WI38 (cell line): ENCODE measurements at regions not wholly inside any gene's neighbourhood (a gene's known extent, or its start where the extent isn't known, plus 50 kb on each side); places are given as distances from the start of the nearest gene placed in this dataset.

Experiments
- H3K4me3 ChIP-seq: 2 replicates; pipeline ENCODE4 v1.5.1; 2011; ENCODE audit warnings: low read depth, mild to moderate bottlenecking, control low read depth, low read length
- TF ChIP-seq, protein P1 (sequence below): IDR thresholded peaks from 2 replicates; pipeline ENCODE4 v1.5.1; 2012; ENCODE audit warnings: low read depth, mild to moderate bottlenecking, control low read depth, low read length

DNA sequence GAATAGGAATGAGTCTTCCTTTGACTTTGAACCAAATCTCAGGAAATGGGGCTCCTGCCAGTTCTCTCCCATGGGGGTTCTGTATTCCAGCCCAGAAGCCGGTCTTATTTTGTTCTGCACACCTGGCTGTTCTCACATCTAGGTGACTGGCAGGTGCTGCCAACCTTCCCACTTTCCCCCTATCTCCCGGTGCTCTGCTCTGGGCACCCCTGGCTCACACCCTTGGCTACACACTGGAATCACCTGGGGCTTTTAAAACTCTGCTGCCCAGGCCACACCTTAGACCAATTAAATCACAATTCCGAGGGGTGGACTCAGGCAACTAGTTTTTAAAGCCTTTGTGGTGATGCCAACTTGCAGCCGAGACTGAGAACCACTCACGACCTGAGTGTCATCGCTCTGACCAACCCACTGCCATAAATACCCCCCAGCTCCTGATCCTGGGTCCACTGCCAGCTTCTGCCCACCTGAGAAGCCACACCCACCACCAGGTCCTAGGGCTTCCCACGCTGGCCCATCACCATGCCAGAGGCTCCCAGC is 69.2 kb downstream of the KCNF1 start:
- TF ChIP-seq, protein P1, sequence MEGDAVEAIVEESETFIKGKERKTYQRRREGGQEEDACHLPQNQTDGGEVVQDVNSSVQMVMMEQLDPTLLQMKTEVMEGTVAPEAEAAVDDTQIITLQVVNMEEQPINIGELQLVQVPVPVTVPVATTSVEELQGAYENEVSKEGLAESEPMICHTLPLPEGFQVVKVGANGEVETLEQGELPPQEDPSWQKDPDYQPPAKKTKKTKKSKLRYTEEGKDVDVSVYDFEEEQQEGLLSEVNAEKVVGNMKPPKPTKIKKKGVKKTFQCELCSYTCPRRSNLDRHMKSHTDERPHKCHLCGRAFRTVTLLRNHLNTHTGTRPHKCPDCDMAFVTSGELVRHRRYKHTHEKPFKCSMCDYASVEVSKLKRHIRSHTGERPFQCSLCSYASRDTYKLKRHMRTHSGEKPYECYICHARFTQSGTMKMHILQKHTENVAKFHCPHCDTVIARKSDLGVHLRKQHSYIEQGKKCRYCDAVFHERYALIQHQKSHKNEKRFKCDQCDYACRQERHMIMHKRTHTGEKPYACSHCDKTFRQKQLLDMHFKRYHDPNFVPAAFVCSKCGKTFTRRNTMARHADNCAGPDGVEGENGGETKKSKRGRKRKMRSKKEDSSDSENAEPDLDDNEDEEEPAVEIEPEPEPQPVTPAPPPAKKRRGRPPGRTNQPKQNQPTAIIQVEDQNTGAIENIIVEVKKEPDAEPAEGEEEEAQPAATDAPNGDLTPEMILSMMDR = no peak
- no peak overlapping the region for H3K4me3 ChIP-seq

DNA sequence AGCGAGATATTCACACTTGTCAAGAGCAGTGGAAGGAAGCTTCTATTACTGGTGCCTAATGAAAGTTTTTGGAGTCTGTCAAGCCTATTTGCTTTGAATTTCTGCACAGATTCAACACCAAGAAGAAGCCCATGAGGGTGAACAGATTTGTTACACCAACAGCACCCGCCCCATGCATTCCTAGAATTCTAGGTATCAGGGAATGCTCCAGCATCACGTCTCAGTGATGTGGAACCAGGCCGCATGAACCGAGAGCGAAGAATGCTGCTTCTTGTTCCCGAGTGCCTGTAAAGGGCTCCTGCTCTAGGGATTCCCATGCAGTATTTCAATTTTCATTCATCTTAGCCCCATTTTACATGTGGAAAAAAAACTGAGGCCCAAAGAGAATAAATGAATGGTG is 69.7 kb downstream of the KCNF1 start:
- no peak overlapping the region for H3K4me3 ChIP-seq
- TF ChIP-seq, protein P1 = no peak

DNA sequence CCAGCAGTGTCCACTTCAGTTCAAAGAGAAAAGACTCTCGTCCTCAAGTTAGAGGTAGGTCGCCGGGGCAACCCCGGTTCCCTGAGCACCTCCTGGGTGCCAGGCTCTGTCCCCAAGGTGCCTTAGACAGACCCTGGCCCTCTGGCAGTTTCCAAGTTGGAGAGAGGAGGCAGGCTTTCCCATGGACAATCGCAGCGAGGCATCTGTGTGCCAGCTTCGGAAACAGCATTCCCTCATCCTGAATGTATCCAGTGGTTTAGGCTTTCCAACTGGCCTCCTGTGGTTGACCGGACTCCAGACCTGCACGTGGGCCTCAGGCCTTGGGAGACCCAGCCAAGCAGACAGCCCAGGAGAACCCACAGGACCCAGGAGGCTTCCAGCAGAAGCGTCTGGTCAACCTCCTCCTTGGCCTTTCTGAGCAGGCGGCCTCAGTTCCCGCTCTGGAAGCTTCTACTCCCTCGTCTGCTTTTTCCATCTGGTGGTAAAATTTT is 70.3 kb downstream of the KCNF1 start:
- TF ChIP-seq, protein P1 = no peak

DNA sequence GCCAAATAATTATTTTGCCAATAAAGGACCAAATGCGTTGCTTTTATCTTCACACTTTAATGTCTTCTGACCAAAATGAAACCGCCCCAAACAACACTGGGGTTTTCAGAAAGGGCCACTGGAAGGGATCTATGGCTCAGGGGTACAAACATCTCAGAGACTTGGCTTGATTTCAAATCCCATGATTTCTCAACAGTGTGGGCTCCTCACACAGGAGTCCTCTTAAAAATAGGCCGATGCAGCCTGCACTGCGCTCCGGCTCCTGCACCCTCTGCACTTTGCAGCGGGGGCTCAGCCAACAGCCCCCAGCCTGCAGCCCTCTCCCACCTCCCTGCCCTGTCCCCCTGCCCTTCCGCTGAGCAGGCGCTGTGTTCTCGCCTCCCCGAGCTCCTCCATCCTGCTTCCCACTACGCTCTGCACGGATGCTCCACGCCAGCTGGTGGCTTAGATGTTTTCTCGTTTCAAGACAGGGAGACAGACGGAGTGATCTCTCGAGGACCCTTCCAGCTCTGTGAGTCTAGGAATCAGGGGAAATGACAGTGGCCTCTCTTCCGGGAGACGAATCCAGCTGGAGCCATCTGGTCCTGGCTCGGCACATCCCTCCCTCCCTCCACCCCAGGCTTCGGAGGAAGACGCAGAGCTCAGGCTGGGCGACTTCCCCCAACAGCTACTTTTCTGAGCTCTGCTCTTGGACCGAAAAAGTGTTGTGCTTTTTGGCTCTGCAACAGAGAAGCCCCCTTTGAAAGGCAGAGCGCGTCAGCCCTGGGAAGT is 71.4 kb downstream of the KCNF1 start:
- TF ChIP-seq, protein P1 = no peak
- no peak overlapping the region for H3K4me3 ChIP-seq

More for the DNA sequence above, 70.3 kb downstream of the KCNF1 start:
- H3K4me3 ChIP-seq = no peak overlapping the region

DNA sequence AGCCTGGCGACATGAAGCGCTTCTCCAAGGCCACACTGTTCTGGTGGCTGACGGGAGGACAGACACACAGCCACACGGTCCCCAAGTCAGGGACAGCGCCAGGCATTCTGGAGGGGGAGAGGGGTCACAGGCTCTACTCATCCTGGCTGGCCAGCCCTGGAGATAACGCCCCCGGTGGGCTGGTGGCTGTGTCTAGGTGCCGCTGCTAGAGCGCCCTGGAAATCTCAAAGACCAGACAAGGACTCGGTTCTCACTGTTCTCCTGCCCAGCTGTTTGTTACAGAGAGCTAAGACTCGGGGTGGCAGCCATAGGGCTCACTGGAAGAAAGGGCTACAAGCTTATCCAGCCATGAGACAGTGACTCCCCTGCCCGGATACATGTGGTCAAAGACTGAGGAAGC is 72.0 kb downstream of the KCNF1 start:
- TF ChIP-seq, protein P1 = no peak
- H3K4me3 ChIP-seq = no peak overlapping the region

DNA sequence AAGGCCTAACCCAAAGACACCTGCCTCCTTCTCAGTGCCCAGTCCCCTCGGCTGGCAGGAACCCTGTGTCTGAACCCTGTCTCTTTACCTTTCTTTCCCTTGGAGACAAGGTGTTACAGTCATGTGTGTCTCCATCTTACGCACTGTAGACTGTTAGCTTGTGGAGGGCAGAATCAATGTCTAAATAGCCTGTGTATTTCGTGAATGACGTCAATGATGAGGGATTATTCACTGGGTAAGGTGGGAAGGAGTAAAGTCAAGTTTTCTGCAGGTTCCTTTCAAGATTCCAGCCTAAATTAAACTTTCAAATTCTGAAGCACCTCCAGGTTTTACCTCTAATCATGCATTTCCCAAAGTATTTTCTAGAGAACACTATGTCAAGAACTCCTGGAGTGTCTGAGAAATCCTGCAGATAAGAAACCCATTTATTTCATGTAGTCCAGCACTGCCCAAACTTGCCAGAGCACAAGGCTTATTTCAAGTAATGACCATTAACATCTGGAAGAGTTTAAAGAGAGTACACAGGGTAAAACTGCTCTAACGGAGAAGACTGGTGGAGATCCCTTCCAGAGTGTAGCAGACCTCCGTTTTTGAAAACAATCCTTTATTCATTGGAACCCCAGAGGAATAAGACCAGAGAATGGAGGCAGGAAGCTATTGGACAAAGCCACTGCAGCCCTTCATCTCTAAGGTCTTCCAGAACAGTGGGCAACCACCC is 72.8 kb downstream of the KCNF1 start:
- TF ChIP-seq, protein P1 = no peak
- no peak overlapping the region for H3K4me3 ChIP-seq

DNA sequence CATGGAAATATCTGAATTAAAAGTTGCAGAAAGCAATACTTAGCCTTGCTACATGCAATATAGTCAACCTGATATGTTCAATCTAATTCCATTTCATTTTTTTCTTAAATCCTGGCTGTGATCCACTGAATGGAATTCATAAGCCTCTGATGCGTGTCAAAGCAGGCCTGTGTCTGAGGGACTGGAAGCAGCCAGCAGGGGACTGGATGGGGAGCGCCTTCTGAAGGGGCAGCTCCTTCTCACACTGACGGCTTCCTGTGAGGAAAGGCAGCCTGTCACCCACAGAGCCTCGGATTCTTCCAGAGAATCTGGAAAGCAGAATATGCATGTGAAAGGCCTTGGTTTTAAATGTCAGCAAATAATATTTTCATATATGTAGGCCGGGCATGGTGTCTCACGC is 73.5 kb downstream of the KCNF1 start:
- no peak overlapping the region for H3K4me3 ChIP-seq
- TF ChIP-seq, protein P1 = no peak
